HEK293T (cell line): ENCODE measurements at regions not wholly inside any gene's neighbourhood (a gene's known extent, or its start where the extent isn't known, plus 50 kb on each side); places are given as distances from the start of the nearest gene placed in this dataset.

ENCODE experiments used
- ARNT ChIP-seq: fragments of 450-650 bp; IDR thresholded peaks from 2 replicates; pipeline ENCODE4 v1.6.1; 2017; ENCODE audit warnings: mild to moderate bottlenecking
- BHLHE40 ChIP-seq: fragments of 450-650 bp; IDR thresholded peaks from 2 replicates; pipeline ENCODE4 v1.6.1; 2016; ENCODE audit warnings: mild to moderate bottlenecking, moderate library complexity, borderline replicate concordance
- ELF4 ChIP-seq: fragments of 450-650 bp; IDR thresholded peaks from 2 replicates; pipeline ENCODE4 v1.6.1; 2017; ENCODE audit warnings: antibody characterized with exemption
- FOXA1 ChIP-seq: fragments of 450-650 bp; IDR thresholded peaks from 2 replicates; pipeline ENCODE4 v1.6.1; 2016; ENCODE audit warnings: mild to moderate bottlenecking
- FOXM1 ChIP-seq: fragments of 450-650 bp; IDR thresholded peaks from 2 replicates; pipeline ENCODE4 v1.6.1; 2017; ENCODE audit warnings: mild to moderate bottlenecking, borderline replicate concordance
- HDGF ChIP-seq: fragments of 450-650 bp; IDR thresholded peaks from 2 replicates; pipeline ENCODE4 v1.6.1; 2017; ENCODE audit warnings: antibody characterized with exemption, borderline replicate concordance
- LEF1 ChIP-seq: fragments of 450-650 bp; IDR thresholded peaks from 2 replicates; pipeline ENCODE4 v1.6.1; 2017; ENCODE audit warnings: mild to moderate bottlenecking, borderline replicate concordance
- NFRKB ChIP-seq: fragments of 450-650 bp; IDR thresholded peaks from 2 replicates; pipeline ENCODE4 v1.6.1; 2016; ENCODE audit warnings: mild to moderate bottlenecking, moderate library complexity
- SP1 ChIP-seq: fragments of 450-650 bp; IDR thresholded peaks from 2 replicates; pipeline ENCODE4 v1.6.1; 2017
- SUZ12 ChIP-seq: fragments of 450-650 bp; IDR thresholded peaks from 2 replicates; pipeline ENCODE4 v1.6.1; 2016; ENCODE audit warnings: mild to moderate bottlenecking

DNA sequence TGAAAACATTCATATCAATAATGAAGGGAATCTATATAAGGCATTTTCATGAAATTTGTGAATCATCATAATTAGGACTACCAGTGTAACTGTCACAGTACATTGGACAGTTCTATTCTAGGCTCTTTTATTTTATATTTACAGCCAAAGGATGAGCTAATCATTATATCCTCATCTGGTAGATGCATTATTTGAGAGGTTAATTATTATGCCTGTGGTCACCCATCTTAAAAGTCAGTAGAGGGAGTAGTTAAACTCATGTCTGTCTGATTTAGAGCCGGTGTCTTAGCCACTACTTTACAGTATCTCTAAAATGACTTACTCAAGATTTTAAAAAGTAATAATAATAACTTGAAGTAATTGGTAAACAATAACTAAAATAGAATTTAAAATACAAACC lies 899.3 kb upstream of the MAP3K7 start:
- TF ChIP-seq FOXA1 (no peak), BHLHE40 (no peak), SUZ12 (no peak), FOXM1 (no peak), HDGF (no peak), SP1 (no peak), ELF4 (no peak), NFRKB (no peak), LEF1 (no peak), ARNT (no peak)
